Activated naive CD4-positive, alpha-beta T cell treated with anti-CD3 and anti-CD28 coated beads, Interleukin-2, amount 50 U/mL, for 16 hours (primary cell): ENCODE measurements at regions not wholly inside any gene's neighbourhood (a gene's known extent, or its start where the extent isn't known, plus 50 kb on each side); places are given as distances from the start of the nearest gene placed in this dataset.
A peak's percentile ranks its signal among the peaks of the same experiment; 100 is the strongest.

Source experiments
- DNase-seq: peaks from one replicate; pipeline ENCODE4 v3.0.0-alpha.2; 2020

GRCh38 chr5:96340357-96340756 is 92.7 kb downstream of the PCSK1 start:
- DNase-seq: no peak

- DNase-seq: no peak
Measured at GRCh38 chr5:96339862-96340261, 93.2 kb downstream of the PCSK1 start.

- DNase-seq: no peak
Measured at GRCh38 chr5:96338624-96339415, 94.2 kb downstream of the PCSK1 start.

- DNase-seq: no peak
Measured at GRCh38 chr5:96338091-96338490, 95.0 kb downstream of the PCSK1 start.

- no peak for DNase-seq
Measured at GRCh38 chr5:96337048-96337781, 95.8 kb downstream of the PCSK1 start.

- DNase-seq: peak; percentile 57
Measured at GRCh38 chr5:96336351-96336985, 96.6 kb downstream of the PCSK1 start.

- DNase-seq: no peak
Measured at GRCh38 chr5:96335873-96336272, 97.2 kb downstream of the PCSK1 start.

GRCh38 chr5:96333391-96333790 is 99.7 kb downstream of the PCSK1 start:
- no peak for DNase-seq

- DNase-seq: no peak
Measured at GRCh38 chr5:96332535-96333366, 100.3 kb downstream of the PCSK1 start.

GRCh38 chr5:96331681-96332361 is 101.2 kb downstream of the PCSK1 start:
- DNase-seq: no peak

- no peak for DNase-seq
Measured at GRCh38 chr5:96331210-96331609, 101.8 kb downstream of the PCSK1 start.

- no peak for DNase-seq
Measured at GRCh38 chr5:96330530-96331140, 102.4 kb downstream of the PCSK1 start.

- DNase-seq: no peak
Measured at GRCh38 chr5:96329886-96330529, 103.0 kb downstream of the PCSK1 start.

GRCh38 chr5:96329289-96329688 is 103.8 kb downstream of the PCSK1 start:
- no peak for DNase-seq

GRCh38 chr5:96327722-96328121 is 105.3 kb downstream of the PCSK1 start:
- no peak for DNase-seq

GRCh38 chr5:96326902-96327301 is 106.1 kb downstream of the PCSK1 start:
- no peak for DNase-seq

GRCh38 chr5:96324708-96325107 is 108.3 kb downstream of the PCSK1 start:
- DNase-seq: no peak

GRCh38 chr5:96322865-96323264 is 110.2 kb downstream of the PCSK1 start:
- DNase-seq: no peak

GRCh38 chr5:96322217-96322616 is 110.8 kb downstream of the PCSK1 start:
- DNase-seq: no peak

- DNase-seq: no peak
Measured at GRCh38 chr5:96321345-96321744, 111.7 kb downstream of the PCSK1 start.

- DNase-seq: no peak
Measured at GRCh38 chr5:96320797-96321196, 112.3 kb downstream of the PCSK1 start.
